ENCODE measurements at regions not wholly inside any gene's neighbourhood (a gene's known extent, or its start where the extent isn't known, plus 50 kb on each side); places are given as distances from the start of the nearest gene placed in this dataset.
"Not testable (repeated sequence)": the region's sequence is repeated elsewhere in the genome, so short reads cannot be mapped to it uniquely, and the experiment has no call there.

GRCh38 chr3:20769430-20769829 lies 583.4 kb upstream of the SGO1 start:
- H3K27me3 Mint-ChIP-seq = no peaks in the 10 kb centered on the region
- DNase-seq = no peak
- no peak overlapping the region for H3K4me3 Mint-ChIP-seq
- H3K4me1 Mint-ChIP-seq = no peaks in the 10 kb centered on the region
- no peaks in the 10 kb centered on the region for H3K36me3 Mint-ChIP-seq
- no peaks in the 10 kb centered on the region for H3K9me3 Mint-ChIP-seq
- no peak overlapping the region for H3K27ac Mint-ChIP-seq

- no peak for DNase-seq
- Mint-ChIP-seq H3K9me3 (peaks cover 2% of the 10 kb centered on the region), H3K4me3 (no peak overlapping the region), H3K27me3 (no peaks in the 10 kb centered on the region), H3K4me1 (no peaks in the 10 kb centered on the region), H3K36me3 (peaks cover 2% of the 10 kb centered on the region), H3K27ac (no peak overlapping the region)
These were observed 575.0 kb upstream of the SGO1 start for GRCh38 chr3:20760981-20761380.

- H3K4me1 Mint-ChIP-seq = no peaks in the 10 kb centered on the region
- no peak overlapping the region for H3K4me3 Mint-ChIP-seq
- H3K27ac Mint-ChIP-seq = no peak overlapping the region
- H3K9me3 Mint-ChIP-seq = peaks cover 5% of the 10 kb centered on the region
- H3K36me3 Mint-ChIP-seq = peaks cover 3% of the 10 kb centered on the region
- DNase-seq = no peak
- H3K27me3 Mint-ChIP-seq = no peaks in the 10 kb centered on the region
These were observed 566.4 kb upstream of the SGO1 start for GRCh38 chr3:20752416-20752815.

- Mint-ChIP-seq H3K4me3 (no peak overlapping the region), H3K4me1 (no peaks in the 10 kb centered on the region), H3K36me3 (peaks cover 3% of the 10 kb centered on the region), H3K27ac (no peak overlapping the region), H3K9me3 (peaks cover 5% of the 10 kb centered on the region), H3K27me3 (no peaks in the 10 kb centered on the region)
- no peak for DNase-seq
These were observed 565.3 kb upstream of the SGO1 start for GRCh38 chr3:20751296-20751695.

- no peaks in the 10 kb centered on the region for H3K4me1 Mint-ChIP-seq
- no peaks in the 10 kb centered on the region for H3K27me3 Mint-ChIP-seq
- no peaks in the 10 kb centered on the region for H3K36me3 Mint-ChIP-seq
- H3K9me3 Mint-ChIP-seq = peaks cover 5% of the 10 kb centered on the region
- H3K27ac Mint-ChIP-seq = no peak overlapping the region
- DNase-seq = no peak
- H3K4me3 Mint-ChIP-seq = no peak overlapping the region
These were observed 561.7 kb upstream of the SGO1 start for GRCh38 chr3:20747741-20748140.

GRCh38 chr3:20743553-20744321 lies 557.7 kb upstream of the SGO1 start:
- DNase-seq = no peak
- Mint-ChIP-seq H3K27ac (no peak overlapping the region), H3K4me1 (peaks cover 2% of the 10 kb centered on the region), H3K36me3 (no peaks in the 10 kb centered on the region), H3K4me3 (no peak overlapping the region), H3K27me3 (no peaks in the 10 kb centered on the region), H3K9me3 (peaks cover under 1% of the 10 kb centered on the region)

GRCh38 chr3:20742903-20743552 lies 557.0 kb upstream of the SGO1 start:
- Mint-ChIP-seq H3K4me3 (no peak overlapping the region), H3K36me3 (no peaks in the 10 kb centered on the region)

GRCh38 chr3:20741381-20741780 lies 555.4 kb upstream of the SGO1 start:
- H3K27ac Mint-ChIP-seq = no peak overlapping the region
- H3K9me3 Mint-ChIP-seq = no peaks in the 10 kb centered on the region
- no peaks in the 10 kb centered on the region for H3K27me3 Mint-ChIP-seq
- no peak overlapping the region for H3K4me3 Mint-ChIP-seq
- peaks cover 2% of the 10 kb centered on the region for H3K4me1 Mint-ChIP-seq
- H3K36me3 Mint-ChIP-seq = no peaks in the 10 kb centered on the region
- no peak for DNase-seq

More at GRCh38 chr3:20742903-20743552, 557.0 kb upstream of the SGO1 start:
- no peak overlapping the region for H3K27ac Mint-ChIP-seq
- H3K4me1 Mint-ChIP-seq = peaks cover 2% of the 10 kb centered on the region
- H3K9me3 Mint-ChIP-seq = no peaks in the 10 kb centered on the region
- DNase-seq = no peak
- H3K27me3 Mint-ChIP-seq = no peaks in the 10 kb centered on the region

- no peak for DNase-seq
- H3K4me3 Mint-ChIP-seq = no peak overlapping the region
- H3K27ac Mint-ChIP-seq = no peak overlapping the region
- H3K36me3 Mint-ChIP-seq = no peaks in the 10 kb centered on the region
- H3K27me3 Mint-ChIP-seq = no peaks in the 10 kb centered on the region
- no peaks in the 10 kb centered on the region for H3K9me3 Mint-ChIP-seq
- peaks cover 2% of the 10 kb centered on the region for H3K4me1 Mint-ChIP-seq
These were observed 553.8 kb upstream of the SGO1 start for GRCh38 chr3:20739814-20740213.

- Mint-ChIP-seq H3K4me3 (no peak overlapping the region), H3K27me3 (no peaks in the 10 kb centered on the region), H3K9me3 (no peaks in the 10 kb centered on the region), H3K27ac (no peak overlapping the region), H3K36me3 (no peaks in the 10 kb centered on the region), H3K4me1 (peaks cover 2% of the 10 kb centered on the region)
- no peak for DNase-seq
These were observed 550.4 kb upstream of the SGO1 start for GRCh38 chr3:20736287-20736852.

- Mint-ChIP-seq H3K4me1 (no peaks in the 10 kb centered on the region), H3K4me3 (no peak overlapping the region), H3K27ac (no peak overlapping the region), H3K36me3 (no peaks in the 10 kb centered on the region), H3K27me3 (no peaks in the 10 kb centered on the region), H3K9me3 (peaks cover 3% of the 10 kb centered on the region)
- no peak for DNase-seq
These were observed 543.2 kb upstream of the SGO1 start for GRCh38 chr3:20729185-20729584.

- Mint-ChIP-seq H3K4me1 (no peaks in the 10 kb centered on the region), H3K9me3 (peaks cover 3% of the 10 kb centered on the region), H3K4me3 (no peak overlapping the region), H3K27me3 (no peaks in the 10 kb centered on the region), H3K27ac (no peak overlapping the region), H3K36me3 (no peaks in the 10 kb centered on the region)
- DNase-seq = no peak
These were observed 540.8 kb upstream of the SGO1 start for GRCh38 chr3:20726786-20727185.

- H3K4me1 Mint-ChIP-seq = no peaks in the 10 kb centered on the region
- H3K4me3 Mint-ChIP-seq = no peak overlapping the region
- H3K36me3 Mint-ChIP-seq = no peaks in the 10 kb centered on the region
- no peaks in the 10 kb centered on the region for H3K9me3 Mint-ChIP-seq
- no peak for DNase-seq
- no peak overlapping the region for H3K27ac Mint-ChIP-seq
- H3K27me3 Mint-ChIP-seq = no peaks in the 10 kb centered on the region
These were observed 538.2 kb upstream of the SGO1 start for GRCh38 chr3:20724241-20724640.

- not testable (repeated sequence) for H3K27ac Mint-ChIP-seq, H3K4me3 Mint-ChIP-seq, H3K4me1 Mint-ChIP-seq, H3K36me3 Mint-ChIP-seq, DNase-seq, H3K27me3 Mint-ChIP-seq, H3K9me3 Mint-ChIP-seq
These were observed 530.4 kb upstream of the SGO1 start for GRCh38 chr3:20716425-20716824.

GRCh38 chr3:20701641-20702040 lies 515.6 kb upstream of the SGO1 start:
- Mint-ChIP-seq H3K9me3 (peaks cover 4% of the 10 kb centered on the region), H3K4me3 (no peak overlapping the region), H3K36me3 (no peaks in the 10 kb centered on the region), H3K27me3 (no peaks in the 10 kb centered on the region), H3K4me1 (no peaks in the 10 kb centered on the region), H3K27ac (no peak overlapping the region)
- DNase-seq = no peak

- no peak for DNase-seq
- H3K36me3 Mint-ChIP-seq = no peaks in the 10 kb centered on the region
- no peak overlapping the region for H3K4me3 Mint-ChIP-seq
- peaks cover 4% of the 10 kb centered on the region for H3K9me3 Mint-ChIP-seq
- no peaks in the 10 kb centered on the region for H3K4me1 Mint-ChIP-seq
- no peaks in the 10 kb centered on the region for H3K27me3 Mint-ChIP-seq
- no peak overlapping the region for H3K27ac Mint-ChIP-seq
These were observed 514.7 kb upstream of the SGO1 start for GRCh38 chr3:20700714-20701113.
